Ascending aorta (tissue), 2 donors: ENCODE measurements at regions not wholly inside any gene's neighbourhood (a gene's known extent, or its start where the extent isn't known, plus 50 kb on each side); places are given as distances from the start of the nearest gene placed in this dataset.

ENCODE experiments used
- DNase-seq, 2 donors: peaks; one replicate each; pipeline ENCODE4 v3.0.0-alpha.2; 2019; ENCODE audit warnings: low spot score in 2 of 2
- H3K27ac ChIP-seq, 2 donors: fragments of 200-600 bp; sonication (generic); one replicate each; pipeline ENCODE4 v1.5.1; 2016 to 2017; ENCODE audit warnings: mild to moderate bottlenecking in 1 of 2
- H3K27me3 ChIP-seq: fragments of 200-600 bp; sonication (generic); one replicate; pipeline ENCODE4 v1.5.1; 2017
- H3K36me3 ChIP-seq, 2 donors: fragments of 200-600 bp; sonication (generic); one replicate each; pipeline ENCODE4 v1.5.1; 2016
- H3K4me1 ChIP-seq, 2 donors: fragments of 200-600 bp; sonication (generic); one replicate each; pipeline ENCODE4 v1.5.1; 2016 to 2017; ENCODE audit warnings: mild to moderate bottlenecking in 1 of 2
- H3K4me3 ChIP-seq, 2 donors: fragments of 200-600 bp; sonication (generic); one replicate each; pipeline ENCODE4 v1.5.1; 2016 to 2017; ENCODE audit warnings: mild to moderate bottlenecking in 1 of 2
- H3K9me3 ChIP-seq, 2 donors: fragments of 200-600 bp; sonication (generic); one replicate each; pipeline ENCODE4 v1.5.1; 2016
- intact Hi-C: fragments of 100-400 bp; cut with DNase I; formaldehyde crosslinking; loops from one replicate; pipeline ENCODE4 v1.15.1; 2023
- TF ChIP-seq, protein P1 (sequence below), 3 experiments: fragments of 200-600 bp in 2 of 3; fragments of 450-650 bp in 1 of 3; sonication (generic) in 2 of 3; IDR thresholded peaks; one replicate each; pipeline ENCODE4 v1.5.1; 2016 to 2019; ENCODE audit warnings: antibody characterized with exemption in 3 of 3, mild to moderate bottlenecking in 1 of 3, moderate library complexity in 1 of 3

- no peak for DNase-seq
- no peaks in the 10 kb centered on the region for H3K9me3 ChIP-seq
Measured at GRCh38 chr2:33777786-33778185, 178.7 kb upstream of the FAM98A start.

DNA sequence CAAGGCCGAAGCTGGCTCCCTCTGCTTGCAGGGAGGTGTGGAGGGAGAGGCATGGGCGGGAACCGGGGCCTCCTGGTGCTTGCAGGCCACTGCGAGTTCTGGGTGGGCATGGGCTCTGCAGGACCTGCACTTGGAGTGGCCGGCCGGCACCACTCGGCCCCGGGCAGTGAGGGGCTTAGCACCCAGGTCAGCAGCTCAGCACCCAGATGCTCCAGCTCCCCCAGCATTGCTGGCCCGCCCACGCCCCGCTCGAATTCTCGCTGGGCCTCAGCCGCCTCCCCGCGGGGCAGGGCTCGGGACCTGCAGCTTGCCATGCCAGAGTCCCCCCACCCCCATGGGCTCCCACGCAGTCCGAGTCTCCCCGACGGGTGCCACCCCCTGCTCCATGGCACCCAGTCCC is 176.2 kb upstream of the FAM98A start:
- Histone ChIP-seq H3K36me3 (no peaks in the 10 kb centered on the region), H3K9me3 (no peaks in the 10 kb centered on the region), H3K27me3 (no peaks in the 10 kb centered on the region), H3K27ac (no peak overlapping the region), H3K4me3 (no peak overlapping the region), H3K4me1 (no peaks in the 10 kb centered on the region)
- TF ChIP-seq, protein P1, sequence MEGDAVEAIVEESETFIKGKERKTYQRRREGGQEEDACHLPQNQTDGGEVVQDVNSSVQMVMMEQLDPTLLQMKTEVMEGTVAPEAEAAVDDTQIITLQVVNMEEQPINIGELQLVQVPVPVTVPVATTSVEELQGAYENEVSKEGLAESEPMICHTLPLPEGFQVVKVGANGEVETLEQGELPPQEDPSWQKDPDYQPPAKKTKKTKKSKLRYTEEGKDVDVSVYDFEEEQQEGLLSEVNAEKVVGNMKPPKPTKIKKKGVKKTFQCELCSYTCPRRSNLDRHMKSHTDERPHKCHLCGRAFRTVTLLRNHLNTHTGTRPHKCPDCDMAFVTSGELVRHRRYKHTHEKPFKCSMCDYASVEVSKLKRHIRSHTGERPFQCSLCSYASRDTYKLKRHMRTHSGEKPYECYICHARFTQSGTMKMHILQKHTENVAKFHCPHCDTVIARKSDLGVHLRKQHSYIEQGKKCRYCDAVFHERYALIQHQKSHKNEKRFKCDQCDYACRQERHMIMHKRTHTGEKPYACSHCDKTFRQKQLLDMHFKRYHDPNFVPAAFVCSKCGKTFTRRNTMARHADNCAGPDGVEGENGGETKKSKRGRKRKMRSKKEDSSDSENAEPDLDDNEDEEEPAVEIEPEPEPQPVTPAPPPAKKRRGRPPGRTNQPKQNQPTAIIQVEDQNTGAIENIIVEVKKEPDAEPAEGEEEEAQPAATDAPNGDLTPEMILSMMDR (IDR thresholded peaks at IDR 0.05), result no peak
- intact Hi-C loops, result no loop called here
- no peak for DNase-seq

More at GRCh38 chr2:33777786-33778185, 178.7 kb upstream of the FAM98A start:
- Histone ChIP-seq H3K27me3 (no peaks in the 10 kb centered on the region), H3K36me3 (no peaks in the 10 kb centered on the region), H3K4me1 (no peaks in the 10 kb centered on the region), H3K4me3 (no peak overlapping the region), H3K27ac (no peak overlapping the region)
- TF ChIP-seq, protein P1 (IDR thresholded peaks at IDR 0.05), result no peak
- intact Hi-C loops, result no loop called here

GRCh38 chr2:33770023-33770422 is 170.9 kb upstream of the FAM98A start:
- no peak for DNase-seq
- no peak overlapping the region for H3K27ac ChIP-seq
- no peak overlapping the region for H3K4me3 ChIP-seq
- H3K36me3 ChIP-seq, result no peaks in the 10 kb centered on the region
- intact Hi-C loops, result no loop called here
- no peaks in the 10 kb centered on the region for H3K9me3 ChIP-seq
- no peaks in the 10 kb centered on the region for H3K27me3 ChIP-seq
- no peaks in the 10 kb centered on the region for H3K4me1 ChIP-seq
- TF ChIP-seq, protein P1 (IDR thresholded peaks at IDR 0.05), result no peak

GRCh38 chr2:33766175-33766574 is 167.1 kb upstream of the FAM98A start:
- no peaks in the 10 kb centered on the region for H3K4me1 ChIP-seq
- no peak overlapping the region for H3K4me3 ChIP-seq
- TF ChIP-seq, protein P1 (IDR thresholded peaks at IDR 0.05), result no peak
- no peaks in the 10 kb centered on the region for H3K27me3 ChIP-seq
- no peak for DNase-seq
- intact Hi-C loops, result no loop called here
- H3K36me3 ChIP-seq, result no peaks in the 10 kb centered on the region
- no peak overlapping the region for H3K27ac ChIP-seq
- no peaks in the 10 kb centered on the region for H3K9me3 ChIP-seq

DNA sequence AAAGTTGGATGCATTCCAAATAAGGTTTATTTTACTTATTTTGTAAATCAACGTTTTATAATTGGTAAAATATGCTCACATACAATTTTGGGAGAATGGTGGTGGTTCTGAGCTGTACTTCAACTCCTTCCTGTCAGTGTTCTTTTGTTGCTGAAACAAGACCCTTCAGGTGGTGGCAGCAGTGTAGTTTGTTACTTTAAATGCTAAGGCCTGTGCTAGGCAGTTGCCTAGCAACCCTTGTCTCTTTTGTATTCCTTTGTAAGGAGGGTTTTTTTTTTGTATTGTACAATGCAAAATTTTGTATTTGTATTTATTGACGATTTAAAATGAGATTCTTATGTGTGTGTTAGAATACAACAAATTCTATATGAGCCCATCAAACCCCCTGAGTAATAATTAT is 166.0 kb upstream of the FAM98A start:
- no peak for DNase-seq
- H3K27me3 ChIP-seq, result no peaks in the 10 kb centered on the region
- no peaks in the 10 kb centered on the region for H3K4me1 ChIP-seq
- no peak overlapping the region for H3K27ac ChIP-seq
- TF ChIP-seq, protein P1 (IDR thresholded peaks at IDR 0.05), result no peak
- H3K36me3 ChIP-seq, result no peaks in the 10 kb centered on the region
- H3K4me3 ChIP-seq, result no peak overlapping the region
- no peaks in the 10 kb centered on the region for H3K9me3 ChIP-seq
- intact Hi-C loops, result no loop called here

GRCh38 chr2:33764551-33764950 is 165.5 kb upstream of the FAM98A start:
- Histone ChIP-seq H3K9me3 (no peaks in the 10 kb centered on the region), H3K27me3 (no peaks in the 10 kb centered on the region), H3K36me3 (no peaks in the 10 kb centered on the region), H3K4me3 (no peak overlapping the region), H3K4me1 (no peaks in the 10 kb centered on the region), H3K27ac (no peak overlapping the region)
- DNase-seq, result no peak
- TF ChIP-seq, protein P1 (IDR thresholded peaks at IDR 0.05), result no peak
- intact Hi-C loops, result no loop called here
